GM12878 (cell line): ENCODE measurements at regions not wholly inside any gene's neighbourhood (a gene's known extent, or its start where the extent isn't known, plus 50 kb on each side); places are given as distances from the start of the nearest gene placed in this dataset.

Experiments
- ATAC-seq: fragments of 200-7000 bp; cut with Tn5 transposase; 3 replicates; pipeline ENCODE4 v1.9.1; 2020; ENCODE audit warnings: mild to moderate bottlenecking, moderate library complexity
- BruUV-seq: library from RNA; stranded (reverse); fragments of 400-500 nt; replicated peaks from 2 replicates; lab custom pipeline; 2021; lab: Mats Ljungman, UMichigan
- CTCF ChIA-PET: fragments of 300-600 bp; sonication (Branson Sonifier 250); formaldehyde crosslinking; extraction: SDS; loops from one replicate; lab custom pipeline; 2021; ENCODE audit warnings: inconsistent platforms; lab: Yijun Ruan, JAX
- POLR2A ChIA-PET: fragments of 350-600 bp; formaldehyde crosslinking; extraction: SDS; loops from one replicate; lab custom pipeline; 2021; ENCODE audit warnings: inconsistent platforms; lab: Charles Lee
- RAD21 ChIA-PET: fragments of 300-600 bp; sonication (Branson Sonifier 250); formaldehyde crosslinking; loops from one replicate; lab custom pipeline; 2023; ENCODE audit warnings: antibody characterized with exemption; ENCODE audit not compliant: unreplicated experiment; lab: Charles Lee
- SMC1A ChIA-PET: fragments of 300-600 bp; sonication (Branson Sonifier 250); formaldehyde crosslinking; loops from one replicate; lab custom pipeline; 2023; ENCODE audit not compliant: unreplicated experiment, uncharacterized antibody; lab: Charles Lee
- DNase-seq: peaks from one replicate; pipeline ENCODE4 v3.0.0-alpha.2; 2011; ENCODE audit warnings: low read depth, low spot score
- FAIRE-seq: peaks from 3 replicates; lab custom pipeline; 2011; peaks lifted over from hg19 to GRCh38; lab: Jason Lieb, UNC
- H2AFZ ChIP-seq: 2 replicates; pipeline ENCODE4 v1.6.0; 2011; ENCODE audit warnings: low read depth, low read length, control low read depth; ENCODE audit not compliant: control insufficient read depth
- H3K27ac ChIP-seq: 2 replicates; pipeline ENCODE4 v1.5.1; 2011; ENCODE audit warnings: control low read depth; ENCODE audit not compliant: control insufficient read depth, insufficient read depth
- H3K27me3 ChIP-seq, 2 experiments: replicated peaks in 1 of 2; 2 replicates each; pipeline versions ENCODE4 v1.6.0 to v1.6.1; 2011; ENCODE audit warnings: low read length in 1 of 2; ENCODE audit not compliant: control insufficient read depth in 2 of 2, insufficient read depth in 2 of 2
- H3K36me3 ChIP-seq, 2 experiments: 2 replicates each; pipeline ENCODE4 v1.5.1; 2011; ENCODE audit warnings: low read length in 1 of 2; ENCODE audit not compliant: control insufficient read depth in 2 of 2, insufficient read depth in 2 of 2
- H3K4me1 ChIP-seq: 2 replicates; pipeline ENCODE4 v1.6.1; 2011; ENCODE audit warnings: mild to moderate bottlenecking, low read length, moderate library complexity, mixed read lengths; ENCODE audit not compliant: control insufficient read depth, insufficient read depth
- H3K4me2 ChIP-seq: 2 replicates; pipeline ENCODE4 v1.6.0; 2011; ENCODE audit warnings: control low read depth; ENCODE audit not compliant: control insufficient read depth, insufficient read depth
- H3K4me3 ChIP-seq: fragments of 200-600 bp; sonication (generic); 2 replicates; pipeline ENCODE4 v1.5.1; 2016
- H3K79me2 ChIP-seq: 2 replicates; pipeline ENCODE4 v1.6.0; 2011; ENCODE audit warnings: low read length; ENCODE audit not compliant: control insufficient read depth, insufficient read depth
- H3K9ac ChIP-seq: 2 replicates; pipeline ENCODE4 v1.8.0; 2011; ENCODE audit warnings: low read length, control low read depth, mixed read lengths; ENCODE audit not compliant: control insufficient read depth, insufficient read depth
- H3K9me3 ChIP-seq: replicated peaks from 3 replicates; pipeline ENCODE4 v1.5.1; 2011; ENCODE audit warnings: mild to moderate bottlenecking, low read length; ENCODE audit not compliant: control insufficient read depth, insufficient read depth
- H4K20me1 ChIP-seq: 2 replicates; pipeline ENCODE4 v1.6.0; 2011; ENCODE audit not compliant: control insufficient read depth, insufficient read depth
- WGBS: methylation state at CpG from one replicate; pipeline ENCODE4 v1.1.6; 2016; ENCODE audit warnings: low lambda C conversion rate; ENCODE audit not compliant: insufficient replicate concordance, insufficient coverage; ENCODE audit errors: missing lambda C conversion rate; 5-methylcytosine and 5-hydroxymethylcytosine counted together
- in situ Hi-C: fragments of 300-500 bp; cut with MboI; formaldehyde crosslinking; loops from 9 replicates; pipeline ENCODE4 v1.14.3; 2018; ENCODE audit warnings: mixed read lengths
- intact Hi-C: fragments of 100-400 bp; cut with micrococcal nuclease; formaldehyde crosslinking; loops from one replicate; pipeline ENCODE4 v1.14.2; 2022; ENCODE audit not compliant: unreplicated experiment
- TF ChIP-seq, protein P1 (sequence below): fragments of 450-650 bp; IDR thresholded peaks from 2 replicates; pipeline ENCODE4 v1.6.1; 2017; ENCODE audit warnings: mild to moderate bottlenecking, moderate library complexity
- TF ChIP-seq, protein P2 (sequence below): IDR thresholded peaks from 2 replicates; pipeline ENCODE4 v1.6.1; 2011; ENCODE audit warnings: borderline replicate concordance, low read depth, mild to moderate bottlenecking, moderate library complexity, low read length; ENCODE audit not compliant: insufficient read depth, poor library complexity, severe bottlenecking

DNA sequence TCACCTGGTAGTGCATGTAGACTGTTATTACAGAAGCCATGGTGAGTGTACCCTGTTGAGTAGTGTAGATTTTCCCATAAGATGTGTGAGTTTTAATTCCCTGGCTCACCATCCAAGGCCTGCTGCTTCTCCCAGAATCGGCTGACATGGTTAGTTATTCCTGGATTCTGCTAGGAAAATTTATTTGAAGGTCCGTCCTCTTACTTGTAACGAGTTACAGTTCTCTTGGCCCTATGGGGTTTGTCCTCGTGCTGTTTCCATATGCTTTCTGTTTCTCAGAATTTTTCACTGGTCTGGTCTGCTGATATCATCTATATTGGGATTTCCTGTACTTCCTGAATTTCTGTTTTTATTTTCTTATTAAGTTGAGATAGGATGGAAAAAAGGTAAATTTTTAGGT is 423.3 kb upstream of the RGS6 start (continued):
- TF ChIP-seq, protein P1, sequence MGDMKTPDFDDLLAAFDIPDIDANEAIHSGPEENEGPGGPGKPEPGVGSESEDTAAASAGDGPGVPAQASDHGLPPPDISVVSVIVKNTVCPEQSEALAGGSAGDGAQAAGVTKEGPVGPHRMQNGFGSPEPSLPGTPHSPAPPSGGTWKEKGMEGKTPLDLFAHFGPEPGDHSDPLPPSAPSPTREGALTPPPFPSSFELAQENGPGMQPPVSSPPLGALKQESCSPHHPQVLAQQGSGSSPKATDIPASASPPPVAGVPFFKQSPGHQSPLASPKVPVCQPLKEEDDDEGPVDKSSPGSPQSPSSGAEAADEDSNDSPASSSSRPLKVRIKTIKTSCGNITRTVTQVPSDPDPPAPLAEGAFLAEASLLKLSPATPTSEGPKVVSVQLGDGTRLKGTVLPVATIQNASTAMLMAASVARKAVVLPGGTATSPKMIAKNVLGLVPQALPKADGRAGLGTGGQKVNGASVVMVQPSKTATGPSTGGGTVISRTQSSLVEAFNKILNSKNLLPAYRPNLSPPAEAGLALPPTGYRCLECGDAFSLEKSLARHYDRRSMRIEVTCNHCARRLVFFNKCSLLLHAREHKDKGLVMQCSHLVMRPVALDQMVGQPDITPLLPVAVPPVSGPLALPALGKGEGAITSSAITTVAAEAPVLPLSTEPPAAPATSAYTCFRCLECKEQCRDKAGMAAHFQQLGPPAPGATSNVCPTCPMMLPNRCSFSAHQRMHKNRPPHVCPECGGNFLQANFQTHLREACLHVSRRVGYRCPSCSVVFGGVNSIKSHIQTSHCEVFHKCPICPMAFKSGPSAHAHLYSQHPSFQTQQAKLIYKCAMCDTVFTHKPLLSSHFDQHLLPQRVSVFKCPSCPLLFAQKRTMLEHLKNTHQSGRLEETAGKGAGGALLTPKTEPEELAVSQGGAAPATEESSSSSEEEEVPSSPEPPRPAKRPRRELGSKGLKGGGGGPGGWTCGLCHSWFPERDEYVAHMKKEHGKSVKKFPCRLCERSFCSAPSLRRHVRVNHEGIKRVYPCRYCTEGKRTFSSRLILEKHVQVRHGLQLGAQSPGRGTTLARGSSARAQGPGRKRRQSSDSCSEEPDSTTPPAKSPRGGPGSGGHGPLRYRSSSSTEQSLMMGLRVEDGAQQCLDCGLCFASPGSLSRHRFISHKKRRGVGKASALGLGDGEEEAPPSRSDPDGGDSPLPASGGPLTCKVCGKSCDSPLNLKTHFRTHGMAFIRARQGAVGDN, result no peak

DNA sequence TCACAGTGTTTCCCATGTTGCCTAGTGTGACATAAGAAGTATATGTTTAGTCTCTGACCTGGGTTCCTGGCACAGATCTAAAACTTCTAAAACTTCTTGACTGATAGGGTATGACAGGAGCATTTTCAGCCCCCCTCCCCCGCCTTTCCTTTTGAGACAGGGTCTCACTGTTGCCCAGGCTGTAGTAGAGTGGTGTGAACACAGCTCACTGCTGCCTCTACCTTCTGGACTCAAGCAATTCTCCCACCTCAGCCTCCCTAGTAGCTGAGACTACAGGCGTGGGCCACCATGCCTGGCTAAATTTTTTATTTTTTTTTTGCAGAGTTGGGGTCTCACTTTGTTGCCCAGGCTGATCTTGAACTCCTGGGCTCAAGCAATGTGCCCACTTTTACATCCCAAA is 421.1 kb upstream of the RGS6 start:
- TF ChIP-seq, protein P2, sequence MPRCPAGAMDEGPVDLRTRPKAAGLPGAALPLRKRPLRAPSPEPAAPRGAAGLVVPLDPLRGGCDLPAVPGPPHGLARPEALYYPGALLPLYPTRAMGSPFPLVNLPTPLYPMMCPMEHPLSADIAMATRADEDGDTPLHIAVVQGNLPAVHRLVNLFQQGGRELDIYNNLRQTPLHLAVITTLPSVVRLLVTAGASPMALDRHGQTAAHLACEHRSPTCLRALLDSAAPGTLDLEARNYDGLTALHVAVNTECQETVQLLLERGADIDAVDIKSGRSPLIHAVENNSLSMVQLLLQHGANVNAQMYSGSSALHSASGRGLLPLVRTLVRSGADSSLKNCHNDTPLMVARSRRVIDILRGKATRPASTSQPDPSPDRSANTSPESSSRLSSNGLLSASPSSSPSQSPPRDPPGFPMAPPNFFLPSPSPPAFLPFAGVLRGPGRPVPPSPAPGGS, result no peak
- SMC1A ChIA-PET, result interaction anchor here (0.6 to 1.1 kb wide), 5 partner anchors 12 to 186 kb away, joined by 3 to 4 read pairs (median 3); no protein-coding TSS in a partner anchor
- no peak overlapping the region for H3K4me3 ChIP-seq

More for the DNA sequence above, 421.1 kb upstream of the RGS6 start:
- H3K27me3 ChIP-seq, result no peaks in the 10 kb centered on the region
- H2AFZ ChIP-seq, result no peak overlapping the region
- FAIRE-seq (no peak), DNase-seq (no peak), ATAC-seq (no peak)
- H4K20me1 ChIP-seq, result no peaks in the 10 kb centered on the region
- no peaks in the 10 kb centered on the region for H3K9me3 ChIP-seq
- H3K4me1 ChIP-seq, result no peaks in the 10 kb centered on the region
- H3K36me3 ChIP-seq, result peaks cover 4 to 19% of the 10 kb centered on the region in 2 experiments
- no peak overlapping the region for H3K27ac ChIP-seq
- BruUV-seq, result no TSS peak
- in situ Hi-C loops, result no loop called here
- RAD21 ChIA-PET, result no interaction called here
- POLR2A ChIA-PET, result interaction anchor here (0.6 to 0.7 kb wide), 2 partner anchors 10 to 171 kb away, joined by 3 read pairs; no protein-coding TSS in a partner anchor
- CTCF ChIA-PET, result interaction anchor here (0.6 to 2.6 kb wide), 6 partner anchors 9 to 353 kb away, joined by 3 to 7 read pairs (median 3); no protein-coding TSS in a partner anchor
- 95% methylated on average over 2 of the region's 2 CpGs for WGBS
- H3K79me2 ChIP-seq, result peaks cover 16% of the 10 kb centered on the region
- no peak overlapping the region for H3K9ac ChIP-seq
- intact Hi-C loops, result no loop called here
- no peak overlapping the region for H3K4me2 ChIP-seq
